IMR-90 (cell line): ENCODE measurements at regions not wholly inside any gene's neighbourhood (a gene's known extent, or its start where the extent isn't known, plus 50 kb on each side); places are given as distances from the start of the nearest gene placed in this dataset.
A peak's percentile ranks its signal among the peaks of the same experiment; 100 is the strongest.

Experiments
- ATAC-seq: fragments of 200-7000 bp; cut with Tn5 transposase; 2 replicates; pipeline ENCODE4 v1.9.1; 2020; ENCODE audit warnings: low read depth, mild to moderate bottlenecking, moderate library complexity
- BruUV-seq: library from RNA; stranded (reverse); fragments of 400-500 nt; replicated peaks from 2 replicates; lab custom pipeline; 2021; lab: Mats Ljungman, UMichigan
- CTCF ChIA-PET: fragments of 300-600 bp; formaldehyde crosslinking; extraction: SDS; loops from one replicate; lab custom pipeline; 2021; ENCODE audit warnings: antibody characterized with exemption; lab: Yijun Ruan, JAX
- POLR2A ChIA-PET: fragments of 300-600 bp; sonication (Branson Sonifier 250); formaldehyde crosslinking; loops from one replicate; lab custom pipeline; 2022; ENCODE audit warnings: antibody characterized with exemption; ENCODE audit not compliant: unreplicated experiment; lab: Charles Lee
- DNase-seq: peaks from one replicate; pipeline ENCODE4 v3.0.0; 2013
- H2AFZ ChIP-seq: replicated peaks from 2 replicates; pipeline ENCODE3; 2013; ENCODE audit warnings: low read length, mild to moderate bottlenecking; ENCODE audit not compliant: poor library complexity
- H2AK5ac ChIP-seq: 2 replicates; pipeline ENCODE4 v1.6.1; 2013; ENCODE audit warnings: low read depth, low read length, inconsistent platforms
- H2AK9ac ChIP-seq: replicated peaks from 2 replicates; pipeline ENCODE3; 2013; ENCODE audit warnings: mild to moderate bottlenecking, low read depth, low read length, moderate library complexity; ENCODE audit not compliant: poor library complexity
- H2BK120ac ChIP-seq: 2 replicates; pipeline ENCODE4 v1.6.1; 2013; ENCODE audit warnings: low read depth, low read length, inconsistent platforms
- H2BK15ac ChIP-seq: 3 replicates; pipeline ENCODE4 v1.6.1; 2013; ENCODE audit warnings: low read depth, low read length, inconsistent platforms
- H2BK20ac ChIP-seq: 2 replicates; pipeline ENCODE4 v1.6.1; 2013; ENCODE audit warnings: low read depth, mild to moderate bottlenecking, inconsistent platforms, low read length, moderate library complexity
- H2BK5ac ChIP-seq: 2 replicates; pipeline ENCODE4 v1.6.1; 2013; ENCODE audit warnings: mild to moderate bottlenecking, low read depth, low read length, inconsistent platforms; ENCODE audit not compliant: poor library complexity, severe bottlenecking
- H3K14ac ChIP-seq: replicated peaks from 2 replicates; pipeline ENCODE4 v1.6.1; 2013; ENCODE audit warnings: low read depth, low read length, inconsistent platforms
- H3K18ac ChIP-seq: 2 replicates; pipeline ENCODE4 v1.6.1; 2013; ENCODE audit warnings: low read depth, low read length, control low read depth
- H3K23ac ChIP-seq: 2 replicates; pipeline ENCODE4 v1.6.1; 2013; ENCODE audit warnings: low read depth, low read length, inconsistent platforms
- H3K27ac ChIP-seq: 2 replicates; pipeline ENCODE4 v1.5.1; 2013; ENCODE audit warnings: mild to moderate bottlenecking, control low read depth, low read length; ENCODE audit not compliant: insufficient read depth
- H3K27me3 ChIP-seq: 2 replicates; pipeline ENCODE4 v1.6.1; 2013; ENCODE audit warnings: low read length; ENCODE audit not compliant: control insufficient read depth, insufficient read depth
- H3K36me3 ChIP-seq: 2 replicates; pipeline ENCODE4 v1.6.1; 2013; ENCODE audit warnings: low read length, mixed read lengths; ENCODE audit not compliant: control insufficient read depth, insufficient read depth
- H3K4ac ChIP-seq: 2 replicates; pipeline ENCODE4 v1.6.1; 2013; ENCODE audit warnings: low read depth, low read length, inconsistent platforms
- H3K4me1 ChIP-seq: 2 replicates; pipeline ENCODE4 v1.6.1; 2013; ENCODE audit warnings: low read length, mixed read lengths; ENCODE audit not compliant: control insufficient read depth, insufficient read depth
- H3K4me2 ChIP-seq: 2 replicates; pipeline ENCODE4 v1.6.1; 2013; ENCODE audit warnings: low read depth, mild to moderate bottlenecking, control low read depth, low read length, moderate library complexity
- H3K4me3 ChIP-seq: 2 replicates; pipeline ENCODE4 v1.5.1; 2013; ENCODE audit warnings: low read depth, mild to moderate bottlenecking, control low read depth, low read length, moderate library complexity; ENCODE audit not compliant: insufficient read depth
- H3K56ac ChIP-seq: 2 replicates; pipeline ENCODE4 v1.6.1; 2013; ENCODE audit warnings: low read length, inconsistent platforms; ENCODE audit not compliant: insufficient read depth; ENCODE audit errors: extremely low read depth
- H3K79me1 ChIP-seq, 2 experiments: 2 replicates each; pipeline ENCODE4 v1.6.1; 2013; ENCODE audit warnings: low read length in 2 of 2, inconsistent platforms in 1 of 2, low read depth in 1 of 2
- H3K9ac ChIP-seq: 2 replicates; pipeline ENCODE4 v1.6.1; 2013; ENCODE audit warnings: low read depth, low read length, control low read depth
- H3K9me1 ChIP-seq: 2 replicates; pipeline ENCODE4 v1.6.1; 2013; ENCODE audit warnings: low read length, inconsistent platforms; ENCODE audit not compliant: insufficient read depth
- H3K9me3 ChIP-seq: 2 replicates; pipeline ENCODE4 v1.6.1; 2013; ENCODE audit warnings: low read length; ENCODE audit not compliant: control insufficient read depth, insufficient read depth
- H4K20me1 ChIP-seq: 2 replicates; pipeline ENCODE4 v1.6.1; 2013; ENCODE audit warnings: low read length, inconsistent platforms; ENCODE audit not compliant: insufficient read depth
- H4K5ac ChIP-seq: 2 replicates; pipeline ENCODE4 v1.6.1; 2013; ENCODE audit warnings: mild to moderate bottlenecking, low read depth, low read length, control low read depth
- H4K8ac ChIP-seq, 2 experiments: 2 replicates each; pipeline ENCODE4 v1.6.1; 2013; ENCODE audit warnings: low read depth in 2 of 2, low read length in 2 of 2, control low read depth in 1 of 2, inconsistent platforms in 1 of 2
- H4K91ac ChIP-seq: 2 replicates; pipeline ENCODE4 v1.6.1; 2013; ENCODE audit warnings: low read depth, low read length, inconsistent platforms; ENCODE audit not compliant: insufficient read depth
- RCOR1 ChIP-seq: IDR thresholded peaks from 2 replicates; pipeline ENCODE4 v1.6.1; 2012; ENCODE audit warnings: mild to moderate bottlenecking, low read length, improper control_type of control experiment; ENCODE audit not compliant: insufficient replicate concordance
- RFX5 ChIP-seq: IDR thresholded peaks from 2 replicates; pipeline ENCODE4 v1.8.0; 2012; ENCODE audit warnings: low read depth, mild to moderate bottlenecking, low read length, moderate library complexity
- SMC3 ChIP-seq: fragments of 150-350 bp; IDR thresholded peaks from 2 replicates; pipeline ENCODE4 v1.6.1; 2016; ENCODE audit warnings: low read depth, mild to moderate bottlenecking, antibody characterized with exemption, low read length, moderate library complexity
- dilution Hi-C: fragments of 300-500 bp; cut with HindIII; formaldehyde crosslinking; loops from one replicate; pipeline ENCODE4 v1.14.3; 2018; ENCODE audit warnings: low sequenced_read_pairs; ENCODE audit not compliant: unreplicated experiment
- in situ Hi-C: fragments of 300-500 bp; cut with MboI; formaldehyde crosslinking; loops from 3 replicates; pipeline ENCODE4 v1.14.3; 2019; ENCODE audit warnings: low sequenced_read_pairs, inconsistent platforms, mixed read lengths
- intact Hi-C: fragments of 100-400 bp; cut with micrococcal nuclease; formaldehyde crosslinking; loops from 2 replicates; pipeline ENCODE4 v1.10.0; 2022

GRCh38 chr14:30064454-30064853 is 136.8 kb upstream of the PRKD1 start:
- no peak overlapping the region for H3K4ac ChIP-seq
- H2BK120ac ChIP-seq: no peak overlapping the region
- no peak for TF ChIP-seq SMC3
- no peak for TF ChIP-seq RFX5
- no peak for TF ChIP-seq RCOR1
- no TSS peak for BruUV-seq
- H3K4me3 ChIP-seq: no peak overlapping the region
- H4K91ac ChIP-seq: no peak overlapping the region
- no peaks in the 10 kb centered on the region; the same call in 1 of the 2 replicates for H3K4me1 ChIP-seq
- no peaks in the 10 kb centered on the region for H3K9me3 ChIP-seq
- in situ Hi-C loops (no loop called here), dilution Hi-C loops (no loop called here), intact Hi-C loops (loop anchor here (5.0 kb wide), 1 partner anchor 43 kb away; no protein-coding TSS in a partner anchor)
- ChIA-PET CTCF (interaction anchor here (0.6 kb wide), 1 partner anchor 17 kb away, joined by 3 read pairs; no protein-coding TSS in a partner anchor), POLR2A (no interaction called here)
- H3K9me1 ChIP-seq: no peaks in the 10 kb centered on the region
- no peaks in the 10 kb centered on the region for H3K27me3 ChIP-seq
- H3K23ac ChIP-seq: no peak overlapping the region
- no peak overlapping the region for H3K14ac ChIP-seq
- no peak overlapping the region for H2AK9ac ChIP-seq
- peak; percentile 6 for DNase-seq
- 0 out of 2 replicates have a peak overlapping the region, but pooled peaks have one; percentile 17 for H3K4me2 ChIP-seq
- no peaks in the 10 kb centered on the region for H3K36me3 ChIP-seq
- H2AFZ ChIP-seq: no peak overlapping the region
- peak; percentile 46 for ATAC-seq
- H2AK5ac ChIP-seq: no peak overlapping the region
- H2BK5ac ChIP-seq: no peak overlapping the region
- no peak overlapping the region for H3K27ac ChIP-seq
- no peak overlapping the region for H2BK20ac ChIP-seq
- H3K79me1 ChIP-seq: no peaks in the 10 kb centered on the region
- H3K9ac ChIP-seq: no peak overlapping the region
- no peak overlapping the region for H2BK15ac ChIP-seq
- H4K20me1 ChIP-seq: no peaks in the 10 kb centered on the region
- H3K18ac ChIP-seq: no peak overlapping the region
- H4K5ac ChIP-seq: no peak overlapping the region
- H4K8ac ChIP-seq: no peak overlapping the region
- H3K56ac ChIP-seq: no peak overlapping the region
